Fibroblast of pulmonary artery (primary cell): ENCODE measurements at regions not wholly inside any gene's neighbourhood (a gene's known extent, or its start where the extent isn't known, plus 50 kb on each side); places are given as distances from the start of the nearest gene placed in this dataset.

Source experiments
- DNase-seq: peaks from one replicate; pipeline ENCODE4 v3.0.0-alpha.2; 2010; ENCODE audit warnings: low read depth
- H3K4me3 ChIP-seq: replicated peaks from 2 replicates; pipeline ENCODE4 v1.5.1; 2011; ENCODE audit warnings: low read depth, mild to moderate bottlenecking, control low read depth, low read length, moderate library complexity
- CTCF ChIP-seq: IDR thresholded peaks from 2 replicates; pipeline ENCODE4 v1.5.1; 2011; ENCODE audit warnings: mild to moderate bottlenecking, control low read depth, low read length, inconsistent platforms; ENCODE audit errors: missing control alignments

GRCh38 chr2:103008586-103008985, 246.8 kb downstream of the TMEM182 start:
- no peak for DNase-seq
- no peak for TF ChIP-seq CTCF
- no peak overlapping the region for H3K4me3 ChIP-seq

GRCh38 chr2:103009871-103010270, 248.0 kb downstream of the TMEM182 start:
- H3K4me3 ChIP-seq, result no peak overlapping the region
- no peak for TF ChIP-seq CTCF
- DNase-seq, result no peak

GRCh38 chr2:103010306-103010705, 248.5 kb downstream of the TMEM182 start:
- no peak for DNase-seq
- no peak for TF ChIP-seq CTCF
- no peak overlapping the region for H3K4me3 ChIP-seq

- DNase-seq, result no peak
- TF ChIP-seq CTCF, result no peak
- H3K4me3 ChIP-seq, result no peak overlapping the region
Observed at GRCh38 chr2:103010751-103011150, 248.9 kb downstream of the TMEM182 start.

- H3K4me3 ChIP-seq, result no peak overlapping the region
- TF ChIP-seq CTCF, result no peak
- DNase-seq, result no peak
Observed at GRCh38 chr2:103012590-103012989, 250.8 kb downstream of the TMEM182 start.

GRCh38 chr2:103025056-103025455, 263.2 kb downstream of the TMEM182 start:
- no peak for TF ChIP-seq CTCF
- no peak for DNase-seq
- no peak overlapping the region for H3K4me3 ChIP-seq

GRCh38 chr2:103028181-103028580, 266.4 kb downstream of the TMEM182 start:
- no peak for DNase-seq
- no peak for TF ChIP-seq CTCF
- H3K4me3 ChIP-seq, result no peak overlapping the region
